PC-3 (cell line): ENCODE measurements at regions not wholly inside any gene's neighbourhood (a gene's known extent, or its start where the extent isn't known, plus 50 kb on each side); places are given as distances from the start of the nearest gene placed in this dataset.

Source experiments
- ATAC-seq: fragments of 200-7000 bp; cut with Tn5 transposase; 2 replicates; pipeline ENCODE4 v1.9.1; 2020; ENCODE audit warnings: mild to moderate bottlenecking, moderate library complexity
- BruUV-seq: library from RNA; stranded (reverse); fragments of 400-500 nt; replicated peaks from 2 replicates; lab custom pipeline; 2021; lab: Mats Ljungman, UMichigan
- CTCF ChIA-PET: fragments of 300-600 bp; sonication (Branson Sonifier 250); formaldehyde crosslinking; loops from one replicate; lab custom pipeline; 2022; ENCODE audit warnings: antibody characterized with exemption; lab: Charles Lee
- POLR2A ChIA-PET: fragments of 300-600 bp; sonication (Branson Sonifier 250); formaldehyde crosslinking; loops from one replicate; lab custom pipeline; 2022; ENCODE audit warnings: antibody characterized with exemption; ENCODE audit not compliant: unreplicated experiment; lab: Charles Lee
- DNase-seq: peaks from one replicate; pipeline ENCODE4 v3.0.0-alpha.2; 2015
- H2AFZ ChIP-seq: fragments of 300-600 bp; sonication (generic); 2 replicates; pipeline ENCODE4 v1.6.0; 2016; ENCODE audit warnings: antibody characterized with exemption, low read length
- H3F3A ChIP-seq: fragments of 300-600 bp; sonication (generic); one replicate; pipeline ENCODE4 v1.6.0; 2017; ENCODE audit warnings: antibody characterized with exemption, low read length, control low read depth, mild to moderate bottlenecking; ENCODE audit not compliant: unreplicated experiment
- H3K27ac ChIP-seq: fragments of 300-600 bp; sonication (generic); 2 replicates; pipeline ENCODE4 v1.5.1; 2016; ENCODE audit warnings: mild to moderate bottlenecking, low read length
- H3K27me3 ChIP-seq: fragments of 300-600 bp; sonication (generic); 2 replicates; pipeline ENCODE4 v1.6.1; 2016; ENCODE audit warnings: low read length, mixed read lengths
- H3K36me3 ChIP-seq: fragments of 300-600 bp; sonication (generic); 2 replicates; pipeline ENCODE4 v1.6.1; 2016; ENCODE audit warnings: low read depth, mixed run types, low read length, mixed read lengths
- H3K4me1 ChIP-seq: fragments of 300-600 bp; sonication (generic); 2 replicates; pipeline ENCODE4 v1.5.1; 2016; ENCODE audit warnings: low read length; ENCODE audit not compliant: insufficient read depth
- H3K4me2 ChIP-seq: fragments of 300-600 bp; sonication (generic); 2 replicates; pipeline ENCODE4 v1.6.0; 2016; ENCODE audit warnings: low read length
- H3K4me3 ChIP-seq: fragments of 300-600 bp; sonication (generic); 2 replicates; pipeline ENCODE4 v1.5.1; 2016; ENCODE audit warnings: mild to moderate bottlenecking, low read length, mixed read lengths
- H3K79me2 ChIP-seq: fragments of 300-600 bp; sonication (generic); 2 replicates; pipeline ENCODE4 v1.6.1; 2017; ENCODE audit warnings: low read length, mixed read lengths
- H3K9ac ChIP-seq: fragments of 300-600 bp; sonication (generic); 2 replicates; pipeline ENCODE4 v1.6.0; 2016; ENCODE audit warnings: mild to moderate bottlenecking, low read length
- H3K9me2 ChIP-seq: fragments of 300-600 bp; sonication (generic); replicated peaks from 2 replicates; pipeline ENCODE4 v1.6.1; 2016; ENCODE audit warnings: mixed run types, low read length, mixed read lengths
- H3K9me3 ChIP-seq: fragments of 300-600 bp; sonication (generic); 2 replicates; pipeline ENCODE4 v1.6.1; 2016; ENCODE audit warnings: low read length, mixed read lengths
- H4K20me1 ChIP-seq: fragments of 300-600 bp; sonication (generic); 2 replicates; pipeline ENCODE4 v1.6.1; 2016; ENCODE audit warnings: low read length, mixed read lengths
- CTCF ChIP-seq: fragments of 300-600 bp; sonication (generic); conservative IDR thresholded peaks from 2 replicates; pipeline ENCODE4 v1.5.1; 2017; ENCODE audit warnings: antibody characterized with exemption, low read depth, mild to moderate bottlenecking, low read length
- EZH2 ChIP-seq: fragments of 300-600 bp; sonication (generic); IDR thresholded peaks from one replicate; pipeline ENCODE4 v1.6.1; 2017; ENCODE audit warnings: antibody characterized with exemption, mild to moderate bottlenecking, low read length; ENCODE audit not compliant: unreplicated experiment
- EZH2phosphoT487 ChIP-seq: fragments of 300-600 bp; sonication (generic); IDR thresholded peaks from 2 replicates; pipeline ENCODE4 v1.6.1; 2018; ENCODE audit warnings: mild to moderate bottlenecking, antibody characterized with exemption, low read length, borderline replicate concordance
- intact Hi-C: fragments of 100-400 bp; cut with micrococcal nuclease; formaldehyde crosslinking; loops from 2 replicates; pipeline ENCODE4 v1.9.0; 2023

- CTCF ChIA-PET, result no interaction called here
- BruUV-seq, result no TSS peak
- ATAC-seq (no peak), DNase-seq (no peak)
- Histone ChIP-seq H3K9me2 (no peaks in the 10 kb centered on the region), H3K9ac (no peak overlapping the region), H3F3A (no peaks in the 10 kb centered on the region), H3K4me2 (no peak overlapping the region), H3K9me3 (no peaks in the 10 kb centered on the region), H2AFZ (no peak overlapping the region), H3K4me1 (no peaks in the 10 kb centered on the region), H4K20me1 (no peaks in the 10 kb centered on the region), H3K79me2 (no peaks in the 10 kb centered on the region), H3K36me3 (no peaks in the 10 kb centered on the region), H3K4me3 (no peak overlapping the region), H3K27me3 (no peaks in the 10 kb centered on the region), H3K27ac (no peak overlapping the region)
- intact Hi-C loops, result no loop called here
- POLR2A ChIA-PET, result no interaction called here
- TF ChIP-seq EZH2phosphoT487 (no peak), CTCF (no peak), EZH2 (no peak)
Measured at GRCh38 chr5:41575110-41575779, 64.8 kb upstream of the PLCXD3 start.

GRCh38 chr5:41574391-41574790, 64.0 kb upstream of the PLCXD3 start:
- Histone ChIP-seq H3K27me3 (no peaks in the 10 kb centered on the region), H3K9me2 (no peaks in the 10 kb centered on the region), H3K9ac (no peak overlapping the region), H3F3A (no peaks in the 10 kb centered on the region), H3K4me1 (no peaks in the 10 kb centered on the region), H3K4me3 (no peak overlapping the region), H3K9me3 (no peaks in the 10 kb centered on the region), H3K79me2 (no peaks in the 10 kb centered on the region), H3K27ac (no peak overlapping the region), H3K36me3 (no peaks in the 10 kb centered on the region), H4K20me1 (no peaks in the 10 kb centered on the region), H3K4me2 (no peak overlapping the region), H2AFZ (no peak overlapping the region)
- no peak for ATAC-seq
- BruUV-seq, result no TSS peak
- intact Hi-C loops, result no loop called here
- TF ChIP-seq EZH2 (no peak), EZH2phosphoT487 (no peak), CTCF (no peak)
- DNase-seq, result no peak
- CTCF ChIA-PET, result no interaction called here
- POLR2A ChIA-PET, result no interaction called here
